GM23338 (cell line): ENCODE measurements at regions not wholly inside any gene's neighbourhood (a gene's known extent, or its start where the extent isn't known, plus 50 kb on each side); places are given as distances from the start of the nearest gene placed in this dataset.

Experiments
- ATAC-seq: fragments of 200-7000 bp; cut with Tn5 transposase; 3 replicates; pipeline ENCODE4 v1.9.1; 2020
- DNase-seq: peaks from one replicate; pipeline ENCODE4 v3.0.0-alpha.2; 2015; ENCODE audit warnings: low spot score
- H2AFZ ChIP-seq: fragments of 200-600 bp; sonication (generic); 2 replicates; pipeline ENCODE4 v1.8.0; 2016; ENCODE audit warnings: antibody characterized with exemption, mild to moderate bottlenecking, moderate library complexity
- H3F3A ChIP-seq: fragments of 200-600 bp; sonication (generic); replicated peaks from 2 replicates; pipeline ENCODE4 v1.8.0; 2017; ENCODE audit warnings: antibody characterized with exemption, mixed run types, low read depth
- H3K27ac ChIP-seq: fragments of 200-600 bp; sonication (generic); 2 replicates; pipeline ENCODE4 v1.6.1; 2016; ENCODE audit warnings: low read depth
- H3K27me3 ChIP-seq: fragments of 200-600 bp; sonication (generic); 2 replicates; pipeline ENCODE4 v1.8.0; 2016; ENCODE audit warnings: mild to moderate bottlenecking, mixed run types, moderate library complexity; ENCODE audit not compliant: insufficient read depth
- H3K36me3 ChIP-seq: fragments of 200-600 bp; sonication (generic); 2 replicates; pipeline ENCODE4 v1.8.0; 2016; ENCODE audit warnings: mild to moderate bottlenecking; ENCODE audit not compliant: insufficient read depth
- H3K4me1 ChIP-seq: fragments of 200-600 bp; sonication (generic); 2 replicates; pipeline ENCODE4 v1.8.0; 2016; ENCODE audit warnings: mild to moderate bottlenecking, moderate library complexity; ENCODE audit not compliant: insufficient read depth
- H3K4me2 ChIP-seq: fragments of 200-600 bp; sonication (generic); 2 replicates; pipeline ENCODE4 v1.7.1; 2017; ENCODE audit warnings: mixed run types
- H3K4me3 ChIP-seq: fragments of 200-600 bp; sonication (generic); 2 replicates; pipeline ENCODE4 v1.6.1; 2016; ENCODE audit warnings: mixed run types
- H3K79me2 ChIP-seq: fragments of 200-600 bp; sonication (generic); replicated peaks from 2 replicates; pipeline ENCODE4 v1.8.0; 2017; ENCODE audit warnings: mild to moderate bottlenecking; ENCODE audit not compliant: insufficient read depth
- H3K9me2 ChIP-seq: fragments of 200-600 bp; sonication (generic); 2 replicates; pipeline ENCODE4 v1.8.0; 2017; ENCODE audit not compliant: insufficient read depth
- H4K20me1 ChIP-seq: fragments of 200-600 bp; sonication (generic); replicated peaks from 2 replicates; pipeline ENCODE4 v1.8.0; 2017; ENCODE audit warnings: mild to moderate bottlenecking; ENCODE audit not compliant: insufficient read depth
- H3K27ac Mint-ChIP-seq: 2 replicates; pipeline ENCODE4 v1.8.0; 2020; ENCODE audit warnings: inconsistent platforms, mild to moderate bottlenecking, moderate library complexity, mixed read lengths
- H3K27me3 Mint-ChIP-seq: 3 replicates; pipeline ENCODE4 v1.8.0; 2022; ENCODE audit warnings: low read depth, mild to moderate bottlenecking, moderate library complexity, mixed read lengths, inconsistent platforms; ENCODE audit not compliant: insufficient read depth, poor library complexity
- H3K36me3 Mint-ChIP-seq: 3 replicates; pipeline ENCODE4 v1.8.0; 2021; ENCODE audit warnings: low read depth, mild to moderate bottlenecking, inconsistent platforms, moderate library complexity, mixed read lengths
- H3K4me1 Mint-ChIP-seq: 3 replicates; pipeline ENCODE4 v1.8.0; 2020; ENCODE audit warnings: mild to moderate bottlenecking, inconsistent platforms, mixed read lengths
- H3K4me3 Mint-ChIP-seq: 3 replicates; pipeline ENCODE4 v1.8.0; 2021; ENCODE audit warnings: moderate library complexity, mild to moderate bottlenecking, inconsistent platforms, mixed read lengths
- H3K9me3 Mint-ChIP-seq: 3 replicates; pipeline ENCODE4 v1.8.0; 2020; ENCODE audit warnings: moderate library complexity, mild to moderate bottlenecking, inconsistent platforms, mixed read lengths
- EZH2phosphoT487 ChIP-seq: fragments of 200-600 bp; sonication (generic); IDR thresholded peaks from one replicate; pipeline ENCODE4 v1.8.1; 2018; ENCODE audit warnings: antibody characterized with exemption; ENCODE audit not compliant: unreplicated experiment
- JUNB ChIP-seq: IDR thresholded peaks from one replicate; pipeline ENCODE4 v1.6.1; 2016; ENCODE audit warnings: antibody characterized with exemption; ENCODE audit not compliant: unreplicated experiment
- NANOG ChIP-seq: IDR thresholded peaks from 2 replicates; pipeline ENCODE4 v1.6.1; 2016; ENCODE audit warnings: antibody characterized with exemption, borderline replicate concordance
- POLR2AphosphoS5 ChIP-seq: IDR thresholded peaks from 2 replicates; pipeline ENCODE4 v1.6.1; 2016; ENCODE audit warnings: antibody characterized with exemption, low read depth
- ZNF331 ChIP-seq: fragments of 250-450 bp; sonication (Bioruptor Pico); IDR thresholded peaks from 2 replicates; pipeline ENCODE4 v1.5.0; 2020; ENCODE audit warnings: low read depth, mild to moderate bottlenecking, moderate library complexity
- TF ChIP-seq, protein P1 (sequence below): IDR thresholded peaks from 2 replicates; pipeline ENCODE4 v1.6.1; 2016; ENCODE audit warnings: antibody characterized with exemption
- TF ChIP-seq, protein P2 (sequence below): IDR thresholded peaks from one replicate; pipeline ENCODE4 v1.6.1; 2018; ENCODE audit warnings: antibody characterized with exemption; ENCODE audit not compliant: unreplicated experiment
- TF ChIP-seq, protein P3 (sequence below), 2 experiments: fragments of 200-600 bp in 1 of 2; sonication (generic) in 1 of 2; conservative IDR thresholded peaks; 2 replicates each; pipeline versions ENCODE4 v1.5.1 to v1.6.1; 2016 to 2017; ENCODE audit warnings: antibody characterized with exemption in 2 of 2, low read depth in 2 of 2, mild to moderate bottlenecking in 2 of 2, moderate library complexity in 1 of 2
- TF ChIP-seq, protein P4 (sequence below): fragments of 250-450 bp; sonication (Bioruptor Pico); IDR thresholded peaks from 2 replicates; pipeline ENCODE4 v1.5.0; 2020; ENCODE audit warnings: mild to moderate bottlenecking, moderate library complexity

DNA sequence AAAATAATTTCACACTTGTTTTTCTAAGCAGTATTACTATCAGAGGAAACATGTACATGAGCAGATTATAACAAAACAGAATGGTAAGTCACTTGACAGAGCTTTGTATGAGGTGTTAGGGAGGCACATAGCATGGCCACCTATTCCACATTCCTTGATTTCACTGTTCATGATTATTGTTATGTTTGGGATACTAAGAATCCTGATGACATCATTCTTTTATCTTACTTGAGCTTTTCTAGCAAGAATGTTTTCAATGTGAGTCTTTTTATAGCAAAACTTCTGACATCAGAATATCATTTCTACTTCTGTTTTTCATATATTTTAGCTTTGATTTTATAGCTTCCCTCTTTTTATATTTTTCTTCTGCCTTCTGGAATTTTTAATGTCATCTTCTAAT, 208.2 kb downstream of the DMRTA1 start (continued):
- TF ChIP-seq, protein P1, sequence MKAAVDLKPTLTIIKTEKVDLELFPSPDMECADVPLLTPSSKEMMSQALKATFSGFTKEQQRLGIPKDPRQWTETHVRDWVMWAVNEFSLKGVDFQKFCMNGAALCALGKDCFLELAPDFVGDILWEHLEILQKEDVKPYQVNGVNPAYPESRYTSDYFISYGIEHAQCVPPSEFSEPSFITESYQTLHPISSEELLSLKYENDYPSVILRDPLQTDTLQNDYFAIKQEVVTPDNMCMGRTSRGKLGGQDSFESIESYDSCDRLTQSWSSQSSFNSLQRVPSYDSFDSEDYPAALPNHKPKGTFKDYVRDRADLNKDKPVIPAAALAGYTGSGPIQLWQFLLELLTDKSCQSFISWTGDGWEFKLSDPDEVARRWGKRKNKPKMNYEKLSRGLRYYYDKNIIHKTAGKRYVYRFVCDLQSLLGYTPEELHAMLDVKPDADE, result no peak
- TF ChIP-seq EZH2phosphoT487 (no peak), ZNF331 (CRISPR knock-in tag) (no peak), POLR2AphosphoS5 (no peak)
- TF ChIP-seq, protein P2, sequence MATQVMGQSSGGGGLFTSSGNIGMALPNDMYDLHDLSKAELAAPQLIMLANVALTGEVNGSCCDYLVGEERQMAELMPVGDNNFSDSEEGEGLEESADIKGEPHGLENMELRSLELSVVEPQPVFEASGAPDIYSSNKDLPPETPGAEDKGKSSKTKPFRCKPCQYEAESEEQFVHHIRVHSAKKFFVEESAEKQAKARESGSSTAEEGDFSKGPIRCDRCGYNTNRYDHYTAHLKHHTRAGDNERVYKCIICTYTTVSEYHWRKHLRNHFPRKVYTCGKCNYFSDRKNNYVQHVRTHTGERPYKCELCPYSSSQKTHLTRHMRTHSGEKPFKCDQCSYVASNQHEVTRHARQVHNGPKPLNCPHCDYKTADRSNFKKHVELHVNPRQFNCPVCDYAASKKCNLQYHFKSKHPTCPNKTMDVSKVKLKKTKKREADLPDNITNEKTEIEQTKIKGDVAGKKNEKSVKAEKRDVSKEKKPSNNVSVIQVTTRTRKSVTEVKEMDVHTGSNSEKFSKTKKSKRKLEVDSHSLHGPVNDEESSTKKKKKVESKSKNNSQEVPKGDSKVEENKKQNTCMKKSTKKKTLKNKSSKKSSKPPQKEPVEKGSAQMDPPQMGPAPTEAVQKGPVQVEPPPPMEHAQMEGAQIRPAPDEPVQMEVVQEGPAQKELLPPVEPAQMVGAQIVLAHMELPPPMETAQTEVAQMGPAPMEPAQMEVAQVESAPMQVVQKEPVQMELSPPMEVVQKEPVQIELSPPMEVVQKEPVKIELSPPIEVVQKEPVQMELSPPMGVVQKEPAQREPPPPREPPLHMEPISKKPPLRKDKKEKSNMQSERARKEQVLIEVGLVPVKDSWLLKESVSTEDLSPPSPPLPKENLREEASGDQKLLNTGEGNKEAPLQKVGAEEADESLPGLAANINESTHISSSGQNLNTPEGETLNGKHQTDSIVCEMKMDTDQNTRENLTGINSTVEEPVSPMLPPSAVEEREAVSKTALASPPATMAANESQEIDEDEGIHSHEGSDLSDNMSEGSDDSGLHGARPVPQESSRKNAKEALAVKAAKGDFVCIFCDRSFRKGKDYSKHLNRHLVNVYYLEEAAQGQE, result no peak

DNA sequence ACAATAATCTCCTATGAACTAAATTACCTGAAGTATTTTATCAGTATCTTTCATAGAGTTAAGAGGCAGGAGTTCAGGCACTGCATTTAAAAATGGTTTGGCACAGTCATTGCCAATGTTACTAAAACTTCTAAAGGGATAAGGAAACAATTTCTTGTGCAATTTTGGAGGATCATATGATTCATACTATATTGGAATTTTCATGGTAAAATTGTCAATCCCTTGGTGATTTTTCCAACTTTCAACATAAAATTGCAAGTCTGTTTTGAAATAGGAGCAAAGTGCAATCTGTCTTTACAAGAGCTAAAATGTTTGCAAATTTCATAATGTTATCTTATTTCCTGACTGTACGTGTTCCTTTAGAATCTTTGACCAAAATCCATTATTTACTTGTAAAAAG, 211.1 kb downstream of the DMRTA1 start:
- Mint-ChIP-seq H3K36me3 (no peaks in the 10 kb centered on the region; the same call in 2 of the 3 replicates), H3K27ac (no peak overlapping the region; the same call in 1 of the 2 replicates), H3K4me3 (no peak overlapping the region), H3K4me1 (peaks cover 10% of the 10 kb centered on the region; the same call in 2 of the 3 replicates), H3K9me3 (no peaks in the 10 kb centered on the region), H3K27me3 (no peaks in the 10 kb centered on the region)
- no peaks in the 10 kb centered on the region for H3K27me3 ChIP-seq
- H3F3A ChIP-seq, result no peaks in the 10 kb centered on the region
- H3K79me2 ChIP-seq, result no peaks in the 10 kb centered on the region
- TF ChIP-seq, protein P3, sequence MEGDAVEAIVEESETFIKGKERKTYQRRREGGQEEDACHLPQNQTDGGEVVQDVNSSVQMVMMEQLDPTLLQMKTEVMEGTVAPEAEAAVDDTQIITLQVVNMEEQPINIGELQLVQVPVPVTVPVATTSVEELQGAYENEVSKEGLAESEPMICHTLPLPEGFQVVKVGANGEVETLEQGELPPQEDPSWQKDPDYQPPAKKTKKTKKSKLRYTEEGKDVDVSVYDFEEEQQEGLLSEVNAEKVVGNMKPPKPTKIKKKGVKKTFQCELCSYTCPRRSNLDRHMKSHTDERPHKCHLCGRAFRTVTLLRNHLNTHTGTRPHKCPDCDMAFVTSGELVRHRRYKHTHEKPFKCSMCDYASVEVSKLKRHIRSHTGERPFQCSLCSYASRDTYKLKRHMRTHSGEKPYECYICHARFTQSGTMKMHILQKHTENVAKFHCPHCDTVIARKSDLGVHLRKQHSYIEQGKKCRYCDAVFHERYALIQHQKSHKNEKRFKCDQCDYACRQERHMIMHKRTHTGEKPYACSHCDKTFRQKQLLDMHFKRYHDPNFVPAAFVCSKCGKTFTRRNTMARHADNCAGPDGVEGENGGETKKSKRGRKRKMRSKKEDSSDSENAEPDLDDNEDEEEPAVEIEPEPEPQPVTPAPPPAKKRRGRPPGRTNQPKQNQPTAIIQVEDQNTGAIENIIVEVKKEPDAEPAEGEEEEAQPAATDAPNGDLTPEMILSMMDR (conservative IDR thresholded peaks at IDR 0.05; ENCODE audit: low read depth in 2 of 2), result no peak
- no peak for TF ChIP-seq ZNF331 (CRISPR knock-in tag)
- TF ChIP-seq JUNB, result no peak
- TF ChIP-seq, protein P4, sequence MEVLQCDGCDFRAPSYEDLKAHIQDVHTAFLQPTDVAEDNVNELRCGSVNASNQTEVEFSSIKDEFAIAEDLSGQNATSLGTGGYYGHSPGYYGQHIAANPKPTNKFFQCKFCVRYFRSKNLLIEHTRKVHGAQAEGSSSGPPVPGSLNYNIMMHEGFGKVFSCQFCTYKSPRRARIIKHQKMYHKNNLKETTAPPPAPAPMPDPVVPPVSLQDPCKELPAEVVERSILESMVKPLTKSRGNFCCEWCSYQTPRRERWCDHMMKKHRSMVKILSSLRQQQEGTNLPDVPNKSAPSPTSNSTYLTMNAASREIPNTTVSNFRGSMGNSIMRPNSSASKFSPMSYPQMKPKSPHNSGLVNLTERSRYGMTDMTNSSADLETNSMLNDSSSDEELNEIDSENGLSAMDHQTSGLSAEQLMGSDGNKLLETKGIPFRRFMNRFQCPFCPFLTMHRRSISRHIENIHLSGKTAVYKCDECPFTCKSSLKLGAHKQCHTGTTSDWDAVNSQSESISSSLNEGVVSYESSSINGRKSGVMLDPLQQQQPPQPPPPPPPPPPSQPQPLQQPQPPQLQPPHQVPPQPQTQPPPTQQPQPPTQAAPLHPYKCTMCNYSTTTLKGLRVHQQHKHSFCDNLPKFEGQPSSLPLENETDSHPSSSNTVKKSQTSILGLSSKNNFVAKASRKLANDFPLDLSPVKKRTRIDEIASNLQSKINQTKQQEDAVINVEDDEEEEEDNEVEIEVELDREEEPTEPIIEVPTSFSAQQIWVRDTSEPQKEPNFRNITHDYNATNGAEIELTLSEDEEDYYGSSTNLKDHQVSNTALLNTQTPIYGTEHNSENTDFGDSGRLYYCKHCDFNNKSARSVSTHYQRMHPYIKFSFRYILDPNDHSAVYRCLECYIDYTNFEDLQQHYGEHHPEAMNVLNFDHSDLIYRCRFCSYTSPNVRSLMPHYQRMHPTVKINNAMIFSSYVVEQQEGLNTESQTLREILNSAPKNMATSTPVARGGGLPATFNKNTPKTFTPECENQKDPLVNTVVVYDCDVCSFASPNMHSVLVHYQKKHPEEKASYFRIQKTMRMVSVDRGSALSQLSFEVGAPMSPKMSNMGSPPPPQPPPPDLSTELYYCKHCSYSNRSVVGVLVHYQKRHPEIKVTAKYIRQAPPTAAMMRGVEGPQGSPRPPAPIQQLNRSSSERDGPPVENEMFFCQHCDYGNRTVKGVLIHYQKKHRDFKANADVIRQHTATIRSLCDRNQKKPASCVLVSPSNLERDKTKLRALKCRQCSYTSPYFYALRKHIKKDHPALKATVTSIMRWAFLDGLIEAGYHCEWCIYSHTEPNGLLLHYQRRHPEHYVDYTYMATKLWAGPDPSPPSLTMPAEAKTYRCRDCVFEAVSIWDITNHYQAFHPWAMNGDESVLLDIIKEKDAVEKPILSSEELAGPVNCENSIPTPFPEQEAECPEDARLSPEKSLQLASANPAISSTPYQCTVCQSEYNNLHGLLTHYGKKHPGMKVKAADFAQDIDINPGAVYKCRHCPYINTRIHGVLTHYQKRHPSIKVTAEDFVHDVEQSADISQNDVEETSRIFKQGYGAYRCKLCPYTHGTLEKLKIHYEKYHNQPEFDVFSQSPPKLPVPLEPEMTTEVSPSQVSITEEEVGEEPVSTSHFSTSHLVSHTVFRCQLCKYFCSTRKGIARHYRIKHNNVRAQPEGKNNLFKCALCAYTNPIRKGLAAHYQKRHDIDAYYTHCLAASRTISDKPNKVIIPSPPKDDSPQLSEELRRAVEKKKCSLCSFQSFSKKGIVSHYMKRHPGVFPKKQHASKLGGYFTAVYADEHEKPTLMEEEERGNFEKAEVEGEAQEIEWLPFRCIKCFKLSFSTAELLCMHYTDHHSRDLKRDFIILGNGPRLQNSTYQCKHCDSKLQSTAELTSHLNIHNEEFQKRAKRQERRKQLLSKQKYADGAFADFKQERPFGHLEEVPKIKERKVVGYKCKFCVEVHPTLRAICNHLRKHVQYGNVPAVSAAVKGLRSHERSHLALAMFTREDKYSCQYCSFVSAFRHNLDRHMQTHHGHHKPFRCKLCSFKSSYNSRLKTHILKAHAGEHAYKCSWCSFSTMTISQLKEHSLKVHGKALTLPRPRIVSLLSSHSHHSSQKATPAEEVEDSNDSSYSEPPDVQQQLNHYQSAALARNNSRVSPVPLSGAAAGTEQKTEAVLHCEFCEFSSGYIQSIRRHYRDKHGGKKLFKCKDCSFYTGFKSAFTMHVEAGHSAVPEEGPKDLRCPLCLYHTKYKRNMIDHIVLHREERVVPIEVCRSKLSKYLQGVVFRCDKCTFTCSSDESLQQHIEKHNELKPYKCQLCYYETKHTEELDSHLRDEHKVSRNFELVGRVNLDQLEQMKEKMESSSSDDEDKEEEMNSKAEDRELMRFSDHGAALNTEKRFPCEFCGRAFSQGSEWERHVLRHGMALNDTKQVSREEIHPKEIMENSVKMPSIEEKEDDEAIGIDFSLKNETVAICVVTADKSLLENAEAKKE (CRISPR knock-in tag), result no peak
- TF ChIP-seq NANOG, result no peak
- H3K9me2 ChIP-seq, result no peaks in the 10 kb centered on the region; the same call in 1 of the 2 replicates
- peaks cover 4% of the 10 kb centered on the region; the same call in 1 of the 2 replicates for H3K4me1 ChIP-seq
- H3K36me3 ChIP-seq, result no peaks in the 10 kb centered on the region
- no peak overlapping the region; the same call in 1 of the 2 replicates for H2AFZ ChIP-seq
- ATAC-seq (no peak), DNase-seq (no peak)
- H3K4me3 ChIP-seq, result no peak overlapping the region
- H3K27ac ChIP-seq, result no peak overlapping the region
- no peaks in the 10 kb centered on the region for H4K20me1 ChIP-seq
- no peak overlapping the region for H3K4me2 ChIP-seq
